ENCODE measurements at regions not wholly inside any gene's neighbourhood (a gene's known extent, or its start where the extent isn't known, plus 50 kb on each side); places are given as distances from the start of the nearest gene placed in this dataset.
"Not testable (repeated sequence)": the region's sequence is repeated elsewhere in the genome, so short reads cannot be mapped to it uniquely, and the experiment has no call there.

GRCh38 chr16:86078711-86079110 is 179.7 kb downstream of the IRF8 start:
- DNase-seq: not testable (repeated sequence)

GRCh38 chr16:86079255-86079885 is 180.4 kb downstream of the IRF8 start:
- DNase-seq: no peak

GRCh38 chr16:86080131-86080875 is 181.3 kb downstream of the IRF8 start:
- no peak for DNase-seq

GRCh38 chr16:86080982-86081381 is 182.0 kb downstream of the IRF8 start:
- DNase-seq: no peak

- no peak for DNase-seq
Observed at GRCh38 chr16:86082418-86083030, 183.6 kb downstream of the IRF8 start.

- DNase-seq: no peak
Observed at GRCh38 chr16:86083382-86084002, 184.5 kb downstream of the IRF8 start.

- no peak for DNase-seq
Observed at GRCh38 chr16:86085161-86085611, 186.2 kb downstream of the IRF8 start.

GRCh38 chr16:86085795-86086194 is 186.8 kb downstream of the IRF8 start:
- no peak for DNase-seq

- DNase-seq: no peak
Observed at GRCh38 chr16:86086471-86086870, 187.5 kb downstream of the IRF8 start.

- no peak for DNase-seq
Observed at GRCh38 chr16:86087011-86087895, 188.3 kb downstream of the IRF8 start.

- DNase-seq: no peak
Observed at GRCh38 chr16:86087896-86088230, 188.9 kb downstream of the IRF8 start.

- no peak for DNase-seq
Observed at GRCh38 chr16:86088287-86088686, 189.3 kb downstream of the IRF8 start.

GRCh38 chr16:86088816-86089215 is 189.9 kb downstream of the IRF8 start:
- DNase-seq: no peak

GRCh38 chr16:86089334-86089900 is 190.5 kb downstream of the IRF8 start:
- no peak for DNase-seq

GRCh38 chr16:86089991-86090390 is 191.0 kb downstream of the IRF8 start:
- no peak for DNase-seq

GRCh38 chr16:86090461-86091170 is 191.7 kb downstream of the IRF8 start:
- DNase-seq: no peak

GRCh38 chr16:86091976-86092375 is 193.0 kb downstream of the IRF8 start:
- DNase-seq: no peak

GRCh38 chr16:86092586-86093480 is 193.9 kb downstream of the IRF8 start:
- no peak for DNase-seq

GRCh38 chr16:86093801-86094750 is 195.1 kb downstream of the IRF8 start:
- no peak for DNase-seq

Measured in stimulated activated naive CD4-positive, alpha-beta T cell treated with Interleukin-2 at 50 U/mL for 16 hours (primary cell).